Fibroblast of peridontal ligament (primary cell): ENCODE measurements at regions not wholly inside any gene's neighbourhood (a gene's known extent, or its start where the extent isn't known, plus 50 kb on each side); places are given as distances from the start of the nearest gene placed in this dataset.
"Not testable (repeated sequence)": the region's sequence is repeated elsewhere in the genome, so short reads cannot be mapped to it uniquely, and the experiment has no call there.

ENCODE experiments used
- DNase-seq: peaks from one replicate; pipeline ENCODE4 v3.0.0-alpha.2; 2010; ENCODE audit errors: extremely low read depth

DNA sequence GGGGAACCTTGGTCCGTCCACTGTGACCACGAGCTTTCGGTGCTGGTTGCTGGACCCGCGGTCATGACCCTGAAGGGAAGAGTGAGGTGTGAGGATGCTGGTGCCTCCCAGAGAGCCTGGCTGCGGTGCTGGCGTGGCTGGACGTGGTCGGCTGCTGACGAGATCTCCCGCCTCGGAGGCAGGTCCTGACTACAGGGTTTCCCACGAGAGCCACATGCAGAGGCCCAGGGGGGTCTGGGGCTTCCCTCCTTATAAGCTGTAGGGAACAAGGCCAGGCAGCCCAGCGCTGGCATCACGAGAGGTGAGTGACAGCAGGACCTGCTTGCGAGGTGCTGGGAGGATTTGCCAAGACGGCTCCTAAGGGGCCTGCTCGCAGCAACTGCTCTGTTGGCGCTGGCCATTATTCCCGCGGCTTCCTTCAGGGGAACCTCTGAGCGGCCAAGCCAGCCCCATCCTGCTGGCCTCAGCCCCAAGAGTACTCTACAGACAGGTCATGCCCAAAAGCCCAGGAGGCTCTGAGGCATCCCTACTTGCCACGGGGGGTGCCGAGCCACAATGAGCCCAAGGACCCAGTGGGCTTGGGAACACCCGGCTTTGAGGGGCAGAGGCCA is 134.8 kb downstream of the FOXL1 start:
- DNase-seq: no peak

DNA sequence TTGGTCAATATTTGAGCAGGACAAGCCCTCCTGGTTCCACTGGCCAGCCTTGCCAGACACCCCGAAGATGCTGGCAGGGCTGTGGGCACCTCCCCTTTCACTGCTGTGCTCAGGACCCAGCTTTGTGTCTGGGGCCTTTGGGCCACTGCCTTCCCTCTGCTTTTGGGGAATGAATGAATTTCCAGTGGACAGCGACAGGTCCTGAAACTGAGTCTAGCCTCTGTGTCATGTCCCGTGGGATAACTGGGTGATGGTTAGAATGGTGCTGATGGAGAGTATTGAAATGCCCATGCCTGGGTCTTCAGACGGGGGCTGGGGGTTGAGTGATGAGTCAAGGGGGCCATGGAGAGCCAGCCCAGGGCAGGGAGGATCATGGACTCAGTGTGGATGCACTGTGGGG is 135.8 kb downstream of the FOXL1 start:
- DNase-seq: peak; percentile 32

DNA sequence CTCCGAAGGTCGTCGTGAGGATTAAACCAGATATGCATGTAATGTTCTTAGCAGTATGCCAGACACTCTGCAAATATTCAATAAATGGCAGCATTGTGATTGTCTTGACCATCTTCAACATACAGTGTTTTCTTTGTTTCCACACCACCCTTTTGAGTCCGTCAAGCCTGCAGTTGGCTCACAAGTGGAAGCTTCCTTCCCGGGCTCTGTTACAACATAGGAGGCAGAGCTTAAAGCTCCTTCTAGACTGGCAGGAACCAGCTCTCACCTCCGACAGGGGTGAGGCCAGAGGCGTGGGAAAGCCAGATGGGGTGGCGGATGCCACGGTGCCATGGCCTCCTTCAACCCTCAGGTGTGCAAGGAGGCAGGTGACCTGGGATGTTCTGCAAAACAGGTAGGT is 138.3 kb downstream of the FOXL1 start:
- no peak for DNase-seq

DNA sequence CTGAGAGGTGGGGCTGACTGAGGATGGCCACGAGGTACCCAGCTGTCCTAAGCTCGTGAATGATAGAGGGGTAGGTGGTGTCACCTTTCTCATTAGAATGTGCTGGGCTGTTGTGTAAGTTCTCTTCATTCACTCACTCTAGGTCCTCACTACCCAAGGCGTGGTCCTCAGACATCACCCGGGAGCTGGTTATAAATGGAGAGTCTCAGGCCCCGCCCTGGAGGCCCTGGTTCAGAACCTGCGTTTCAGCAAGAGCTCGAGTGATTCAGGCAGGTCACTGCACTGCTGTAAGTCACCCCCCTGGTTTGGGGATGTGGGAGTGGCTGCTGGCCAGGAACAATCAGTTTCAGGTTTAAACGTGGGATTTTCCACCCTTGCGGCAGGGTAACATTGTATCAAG is 139.8 kb downstream of the FOXL1 start:
- no peak for DNase-seq

DNA sequence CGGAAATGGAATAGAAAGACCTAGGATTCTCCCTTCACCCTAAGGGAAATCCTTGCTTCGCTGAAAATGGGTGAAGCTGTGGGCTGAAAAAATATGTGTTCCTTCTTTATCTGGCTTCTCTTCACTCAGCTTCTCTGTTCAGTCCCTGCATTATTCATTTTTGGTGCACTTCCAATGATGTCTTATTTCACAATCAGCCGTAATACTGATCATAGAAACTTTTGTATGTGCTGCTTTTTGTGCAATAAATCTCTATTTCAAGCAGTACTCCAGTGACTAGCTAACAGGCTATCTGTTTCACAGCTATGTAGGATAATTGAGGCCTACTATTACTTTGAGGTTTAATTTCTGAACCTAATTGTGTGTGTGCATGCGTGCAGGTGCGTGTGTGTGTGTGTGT is 144.6 kb downstream of the FOXL1 start:
- peak; percentile 88 for DNase-seq

DNA sequence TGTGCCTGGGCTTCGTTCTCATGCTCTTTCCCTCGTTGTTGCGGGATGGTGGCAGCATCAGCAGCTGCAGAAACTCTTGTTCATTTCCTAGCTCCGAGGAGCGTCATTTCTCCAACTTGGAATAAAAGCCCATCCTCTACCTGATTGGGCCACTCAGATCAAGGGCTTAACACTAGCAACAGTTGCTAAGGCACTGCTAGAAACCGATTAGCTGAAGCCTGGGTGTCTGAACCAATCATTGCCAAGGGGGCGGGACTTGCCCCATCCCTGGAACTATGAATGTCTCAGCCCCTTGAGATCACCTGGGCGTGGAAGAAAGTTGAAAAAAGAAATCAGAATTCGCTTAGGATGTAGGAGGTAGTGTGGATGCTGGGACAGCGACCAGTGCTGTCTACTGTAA is 145.3 kb downstream of the FOXL1 start:
- DNase-seq: no peak

DNA sequence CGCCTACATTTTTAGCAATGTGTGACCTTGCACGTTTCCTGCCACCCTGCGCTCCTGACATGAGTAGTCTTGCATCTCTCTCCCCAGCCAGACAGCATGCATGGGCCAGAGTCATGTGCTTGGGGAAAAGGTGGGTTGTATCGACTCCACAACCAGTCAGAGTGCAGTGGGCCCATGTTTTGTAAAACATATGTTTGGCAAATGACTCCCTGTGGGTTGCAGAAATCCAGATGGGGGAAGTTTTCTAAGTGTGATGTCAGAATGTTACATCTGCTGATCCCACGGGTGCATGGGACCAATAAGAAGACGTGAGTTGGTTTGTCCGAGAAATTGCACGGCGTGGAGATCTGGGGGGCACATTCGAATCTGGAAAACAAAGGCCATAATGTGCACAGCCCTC is 147.1 kb downstream of the FOXL1 start:
- DNase-seq: no peak

DNA sequence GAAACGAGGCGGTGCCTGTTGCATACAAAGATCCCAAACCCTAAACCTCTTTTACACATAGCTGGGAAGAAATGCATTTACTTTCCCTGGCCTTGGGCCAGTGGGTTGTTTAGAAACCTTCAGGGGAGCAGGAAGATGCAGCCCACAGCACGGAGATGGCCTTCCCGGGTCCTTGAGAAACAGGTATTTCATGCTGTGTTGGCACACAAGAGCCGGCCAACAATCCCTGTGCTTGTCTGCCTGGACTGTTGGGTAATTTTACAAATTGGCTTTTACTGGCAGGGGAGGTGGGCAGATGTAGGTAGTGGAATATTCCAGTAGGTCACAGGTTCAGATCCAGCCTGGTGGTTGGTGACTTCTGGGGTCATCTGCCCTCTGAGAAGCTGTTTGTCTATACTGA is 148.0 kb downstream of the FOXL1 start:
- DNase-seq: no peak

DNA sequence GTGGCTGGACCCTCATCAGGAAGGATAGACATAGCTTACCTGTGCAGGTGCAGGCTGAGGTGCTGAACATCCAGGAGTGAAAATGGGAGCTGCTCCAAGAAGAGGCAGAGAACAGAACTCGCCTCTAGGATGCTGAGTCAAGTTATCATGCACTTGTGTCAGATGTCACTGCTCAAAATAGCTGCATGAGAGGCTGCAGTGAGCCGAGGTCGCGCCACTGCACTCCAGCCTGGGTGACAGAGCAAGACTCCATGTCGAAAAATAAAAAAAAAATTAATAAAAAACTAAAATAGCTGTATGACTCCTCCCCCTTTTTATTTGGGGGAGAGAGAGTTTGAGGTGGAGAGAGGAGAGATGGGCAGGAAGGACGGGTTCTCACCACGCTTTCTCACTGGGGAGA is 148.8 kb downstream of the FOXL1 start:
- DNase-seq: no peak

DNA sequence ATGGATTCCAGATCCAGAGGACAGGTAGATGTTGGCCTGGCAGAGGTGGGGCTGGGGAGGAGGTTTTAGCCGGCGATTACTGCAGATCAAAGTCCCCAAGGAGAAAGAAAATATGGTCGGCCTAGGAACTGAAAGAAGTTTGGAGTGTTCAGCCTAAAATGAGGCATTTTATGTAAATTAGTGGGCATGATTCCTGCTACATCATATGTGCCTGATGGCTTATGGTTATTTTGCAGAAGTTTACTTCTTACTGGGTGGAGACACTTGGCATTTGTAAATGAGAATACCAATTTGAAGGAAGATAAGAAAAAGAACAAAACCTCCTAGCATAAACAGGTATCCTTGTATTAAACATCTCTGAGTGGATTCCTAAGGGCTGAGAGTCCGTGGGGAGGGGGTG is 149.3 kb downstream of the FOXL1 start:
- no peak for DNase-seq

DNA sequence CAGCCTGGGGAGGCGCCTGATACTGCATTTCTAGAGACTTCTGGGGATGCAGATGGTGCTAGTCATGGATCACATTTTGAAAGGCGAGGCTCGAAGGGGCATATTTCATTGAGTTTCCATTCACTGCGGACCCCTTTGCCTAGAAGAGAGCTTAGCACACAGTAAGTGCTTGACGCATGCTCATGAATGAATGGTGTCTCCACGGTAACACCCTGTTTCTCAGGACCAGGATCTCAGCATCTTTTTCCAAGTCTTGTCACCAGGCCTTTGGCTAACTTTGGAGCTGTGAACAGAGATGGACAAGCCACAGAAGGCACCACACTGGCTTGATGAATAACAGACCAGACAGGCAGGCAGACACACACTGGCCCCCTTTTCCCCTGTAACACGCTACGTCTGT is 151.3 kb downstream of the FOXL1 start:
- no peak for DNase-seq

DNA sequence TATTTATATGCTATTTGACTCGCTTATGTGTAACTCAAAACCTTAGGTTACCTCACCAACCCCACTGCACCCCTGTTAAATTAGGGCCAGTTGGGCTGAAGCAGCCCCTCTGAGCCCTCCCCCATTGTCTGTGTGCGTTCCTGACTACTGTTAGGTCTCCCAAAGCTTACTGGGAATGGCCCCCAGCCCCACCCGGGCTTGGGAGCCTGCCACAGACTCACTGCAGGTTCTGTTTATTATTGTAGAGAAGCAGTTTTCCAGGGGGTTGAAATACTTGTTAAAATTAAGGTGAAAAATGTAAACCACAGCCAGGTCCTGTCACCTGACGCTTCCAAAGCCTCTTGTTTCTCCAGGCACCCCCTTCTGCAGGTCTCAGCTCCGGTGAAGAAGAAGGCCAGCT is 151.7 kb downstream of the FOXL1 start:
- DNase-seq: no peak

DNA sequence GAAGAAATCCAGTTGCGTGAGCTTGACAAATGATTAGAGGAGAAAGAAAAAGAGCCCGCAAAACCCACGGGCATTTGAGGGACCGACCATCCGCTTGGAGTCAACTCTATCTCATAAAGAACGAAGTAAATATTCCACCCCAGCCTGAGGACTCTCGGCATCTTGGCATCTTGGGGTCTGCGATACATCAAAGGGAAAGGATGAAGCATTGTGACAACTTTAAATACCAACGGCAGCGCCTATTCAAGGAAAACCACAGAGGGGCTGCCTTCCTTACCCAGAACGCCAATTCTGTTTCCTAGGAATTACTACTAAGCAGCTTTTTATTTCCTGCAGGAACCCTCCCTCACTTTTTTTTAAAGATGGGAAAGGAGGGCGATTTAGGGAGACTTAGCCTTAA is 152.2 kb downstream of the FOXL1 start:
- DNase-seq: no peak

DNA sequence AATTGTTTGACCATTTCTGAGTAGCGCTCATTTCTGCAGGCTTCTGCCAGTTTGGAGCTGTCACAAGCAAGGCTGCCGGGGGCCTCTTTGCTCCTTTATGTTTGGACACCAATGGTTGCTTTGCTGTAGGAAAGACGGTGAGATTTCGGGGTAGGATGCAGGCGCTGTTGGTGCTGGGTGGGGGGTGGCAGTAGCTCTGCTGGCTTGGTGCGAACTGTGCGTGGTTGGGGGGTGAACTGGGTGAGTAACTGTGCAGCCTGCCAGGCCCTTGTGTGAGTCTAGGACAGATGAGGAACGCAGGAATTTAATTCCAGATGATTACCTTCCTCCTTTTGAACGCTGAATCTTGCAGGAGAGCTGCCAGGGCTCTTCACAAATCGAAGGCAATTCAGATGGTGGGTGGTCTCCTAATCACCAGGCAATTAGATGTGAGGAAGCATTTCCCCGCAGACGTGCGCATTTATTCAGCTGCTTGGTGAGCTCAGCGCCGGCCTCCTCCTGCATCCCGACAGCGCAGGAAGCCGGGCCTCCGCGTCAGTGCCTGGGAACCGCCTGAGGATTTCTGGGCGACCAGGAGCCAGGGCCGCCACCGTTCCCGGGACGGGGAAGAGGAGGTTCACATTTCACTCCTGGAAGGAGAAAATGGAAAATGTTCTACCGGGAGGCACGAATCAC is 154.4 kb downstream of the FOXL1 start:
- DNase-seq: peak; percentile 35

DNA sequence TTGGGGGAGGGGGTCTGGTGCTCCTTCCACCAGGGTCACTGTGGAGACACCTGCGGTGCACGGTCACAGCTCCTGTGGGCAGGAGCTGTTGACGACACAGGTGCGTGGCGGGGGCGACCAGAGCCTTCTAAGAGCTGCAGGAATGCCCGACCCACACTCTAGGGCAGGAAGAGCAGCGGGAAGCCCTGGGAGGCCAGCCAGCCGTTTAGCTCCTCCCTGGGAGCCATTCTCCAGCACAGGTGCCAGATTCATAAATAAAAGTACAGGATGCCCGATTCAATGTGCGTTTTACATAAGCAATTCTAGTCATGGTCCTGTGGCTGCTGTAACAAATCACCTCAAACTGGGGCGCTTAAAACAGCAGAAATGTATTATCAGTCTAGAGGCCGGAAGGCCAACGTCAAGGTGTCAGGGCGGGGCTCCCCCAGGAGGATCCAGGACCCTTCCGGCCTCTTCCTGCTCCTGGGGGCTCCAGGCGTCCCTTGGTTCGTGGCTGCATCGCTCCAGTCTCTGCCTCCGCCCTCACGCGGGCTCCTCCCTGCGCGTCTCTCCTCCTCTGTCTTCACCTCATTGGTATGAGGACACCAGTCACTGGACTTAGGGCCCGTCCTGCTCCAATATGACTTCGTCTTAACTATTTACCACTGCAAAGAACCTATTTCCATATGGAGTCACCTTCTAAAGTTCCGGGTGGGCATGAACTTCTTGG is 155.4 kb downstream of the FOXL1 start:
- no peak for DNase-seq

DNA sequence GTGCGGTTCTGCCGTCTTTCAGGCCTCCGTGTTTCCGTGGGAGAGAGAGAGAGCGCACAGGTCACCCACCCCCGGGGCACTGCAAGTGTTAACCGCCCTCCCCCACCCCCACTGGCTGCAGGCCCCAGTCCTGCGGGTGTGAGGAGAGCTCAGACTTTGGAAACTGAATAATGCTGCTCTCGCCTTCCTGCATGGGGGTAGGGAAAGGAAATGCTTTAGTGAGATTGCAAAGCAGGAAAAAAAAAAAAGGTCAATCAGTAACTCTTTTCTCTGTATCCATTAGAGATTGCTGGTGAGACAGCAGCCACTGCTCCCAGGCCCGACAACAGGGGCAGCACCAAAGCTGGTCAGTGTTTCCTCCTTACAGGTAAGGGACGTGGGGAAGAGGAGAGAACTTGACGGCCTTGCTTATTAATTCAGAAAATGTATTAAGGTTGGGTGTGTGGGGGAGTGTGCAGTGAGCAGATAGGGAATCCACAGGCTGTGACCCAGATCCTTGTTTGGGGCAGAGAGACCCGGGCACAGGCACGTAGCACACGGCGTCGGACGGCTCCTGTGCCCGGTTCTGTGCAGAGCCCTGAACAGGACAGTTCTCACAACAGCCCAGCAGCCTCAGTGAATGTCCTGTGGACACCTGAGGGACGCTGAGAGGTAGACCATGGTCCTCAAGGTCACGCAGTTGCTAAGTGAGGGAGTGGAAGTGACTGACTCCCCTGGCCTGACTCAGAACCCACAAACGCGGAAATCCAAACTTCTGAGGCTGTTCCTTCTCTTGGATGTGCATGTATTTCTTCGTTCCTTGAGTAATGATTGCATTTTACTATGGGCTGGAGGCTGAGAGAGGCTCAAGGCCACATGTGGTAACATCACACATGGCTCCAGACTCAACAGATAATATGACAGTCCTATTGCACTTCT is 156.5 kb downstream of the FOXL1 start:
- DNase-seq: no peak

DNA sequence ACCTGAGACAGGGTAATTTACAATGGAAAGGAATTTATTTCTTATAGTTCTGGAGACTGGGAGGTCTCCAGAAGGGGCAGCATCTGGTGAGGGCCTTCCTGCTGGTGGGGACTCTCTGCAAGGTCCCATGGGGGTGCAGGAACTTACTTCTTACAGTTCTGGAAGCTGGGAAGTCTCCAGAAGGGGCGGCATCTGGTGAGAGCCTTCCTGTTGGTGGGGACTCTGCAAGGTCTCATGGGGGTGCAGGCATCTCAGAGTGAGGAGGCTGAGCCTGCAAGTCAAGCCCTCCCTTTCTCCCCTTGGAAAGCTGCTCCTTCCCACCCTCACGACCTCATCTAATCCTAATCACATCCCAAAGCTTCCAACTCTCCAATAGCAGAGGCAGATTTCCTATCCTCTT is 157.4 kb downstream of the FOXL1 start:
- no peak for DNase-seq

DNA sequence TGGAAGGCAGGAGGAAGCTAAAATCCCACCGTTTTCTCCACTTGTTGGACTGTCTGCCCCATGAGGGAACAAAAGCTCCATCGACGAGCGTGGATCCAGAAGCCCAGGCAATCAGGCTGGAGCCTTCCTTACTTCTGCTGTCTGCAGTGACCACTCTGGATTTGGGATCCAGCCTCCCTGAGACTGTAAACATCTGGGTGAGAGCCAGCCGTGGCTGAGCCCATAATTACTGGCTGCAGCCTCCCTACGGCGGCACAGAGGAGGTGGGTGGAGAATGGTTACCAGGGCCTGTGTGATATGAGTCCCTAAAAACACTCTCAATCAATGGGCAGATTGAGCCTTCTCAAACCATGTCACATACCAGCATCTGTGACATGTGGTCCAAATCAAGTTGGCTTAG is 158.2 kb downstream of the FOXL1 start:
- no peak for DNase-seq

DNA sequence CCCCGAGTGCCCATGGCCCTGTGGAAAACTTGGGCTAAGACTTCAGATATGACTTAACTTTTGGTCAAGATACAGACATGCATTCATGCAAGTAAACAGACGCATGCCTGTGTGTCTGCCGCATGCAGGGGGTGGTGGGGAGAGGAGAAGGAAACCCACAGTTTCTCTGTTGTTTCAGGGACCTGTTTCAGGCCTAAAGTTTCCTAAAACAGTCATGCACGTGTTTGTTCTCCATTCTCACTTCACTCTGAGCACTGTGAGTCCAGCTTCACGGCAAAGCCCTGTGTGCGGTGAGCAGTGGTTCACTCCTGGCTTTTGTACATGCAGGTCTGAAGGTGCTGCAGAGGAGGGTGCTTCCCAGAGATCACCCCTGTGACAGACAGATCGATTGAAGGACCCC is 158.7 kb downstream of the FOXL1 start:
- no peak for DNase-seq

DNA sequence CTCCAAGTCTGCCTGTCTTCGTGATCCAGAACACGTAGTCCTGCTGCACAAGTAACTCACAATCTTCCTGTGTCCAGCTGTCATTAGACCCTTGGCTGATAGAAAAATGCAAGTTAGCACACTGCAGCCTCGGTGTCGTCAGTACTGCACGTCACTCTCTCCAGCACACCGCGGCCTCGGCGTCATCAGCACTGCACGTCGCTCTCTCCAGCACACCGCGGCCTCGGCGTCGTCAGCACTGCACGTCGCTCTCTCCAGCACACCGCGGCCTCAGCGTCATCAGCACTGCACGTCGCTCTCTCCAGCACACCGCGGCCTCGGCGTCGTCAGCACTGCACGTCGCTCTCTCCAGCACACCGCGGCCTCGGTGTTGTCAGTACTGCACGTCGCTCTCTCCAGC is 160.0 kb downstream of the FOXL1 start:
- not testable (repeated sequence) for DNase-seq

DNA sequence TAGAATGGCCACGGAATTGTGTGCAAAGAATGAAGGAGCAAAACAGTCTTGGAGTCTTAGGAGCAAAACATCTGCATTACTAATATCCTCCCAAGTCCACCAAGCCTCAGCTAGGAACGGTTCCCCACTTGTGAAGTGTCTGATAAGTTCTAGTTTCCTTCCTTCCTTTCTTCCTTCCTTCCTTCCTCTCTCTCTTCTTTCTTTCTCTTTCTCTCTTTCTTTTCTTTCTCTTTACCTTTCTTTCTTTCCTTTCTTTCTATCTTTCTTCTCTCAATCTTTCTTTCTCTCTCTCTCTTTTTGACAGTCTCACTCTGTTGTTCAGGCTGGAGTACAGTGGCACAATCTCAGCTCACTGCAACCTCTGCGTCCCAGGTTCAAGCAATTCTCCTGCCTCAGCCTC is 160.8 kb downstream of the FOXL1 start:
- no peak for DNase-seq

DNA sequence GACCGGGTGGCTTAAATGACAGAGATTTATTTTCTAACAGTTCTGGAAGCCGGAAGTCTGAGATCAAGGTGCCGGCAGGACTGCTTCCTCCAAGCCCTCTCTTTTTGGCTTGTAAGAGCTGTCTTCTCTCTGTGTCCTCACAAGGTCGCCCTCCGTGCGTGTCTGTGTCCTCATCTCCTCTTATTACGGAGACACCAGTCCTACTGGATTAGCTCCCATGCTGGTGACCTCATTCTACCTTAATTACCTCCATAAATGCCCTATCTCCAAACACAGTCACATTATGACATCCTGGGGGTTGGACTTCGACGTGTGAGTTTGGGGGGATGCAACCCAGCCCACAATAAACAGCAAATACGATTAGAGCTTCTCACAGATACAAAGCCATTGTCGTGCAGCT is 161.5 kb downstream of the FOXL1 start:
- DNase-seq: no peak
